T-helper 1 cell (primary cell): ENCODE measurements at regions not wholly inside any gene's neighbourhood (a gene's known extent, or its start where the extent isn't known, plus 50 kb on each side); places are given as distances from the start of the nearest gene placed in this dataset.
"Not testable (repeated sequence)": the region's sequence is repeated elsewhere in the genome, so short reads cannot be mapped to it uniquely, and the experiment has no call there.

Source experiments
- DNase-seq, 5 donors: peaks; one replicate each; pipeline ENCODE4 v3.0.0-alpha.2; 2012 to 2020

DNA sequence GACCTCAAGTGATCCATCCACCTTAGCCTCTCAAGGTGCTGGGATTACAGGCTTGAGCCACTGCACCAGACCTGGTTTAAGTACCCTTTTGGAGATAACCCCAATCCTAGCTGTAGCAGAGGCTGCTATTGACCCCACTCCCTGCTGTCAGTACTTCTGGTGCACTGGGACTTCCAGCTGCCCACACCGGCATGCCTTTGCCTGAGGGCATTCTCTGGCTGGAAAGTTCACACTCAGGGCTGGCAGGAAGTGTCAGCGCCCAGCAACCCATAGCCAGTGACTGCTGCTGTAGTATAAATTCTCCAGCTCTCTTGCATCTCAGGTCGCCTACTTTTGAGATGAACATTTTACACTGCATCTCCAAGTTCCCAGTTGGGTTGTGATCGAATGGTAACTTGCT, 75.3 kb downstream of the UTRN start:
- no peak for DNase-seq

- no peak for DNase-seq
Observed at GRCh38 chr6:144361016-144361415, 75.9 kb downstream of the UTRN start.

GRCh38 chr6:144362042-144363018, 77.2 kb downstream of the UTRN start:
- no peak for DNase-seq

- DNase-seq = no peak
Observed at GRCh38 chr6:144364208-144364720, 79.1 kb downstream of the UTRN start.

- no peak for DNase-seq
Observed at GRCh38 chr6:144364782-144365181, 79.6 kb downstream of the UTRN start.

DNA sequence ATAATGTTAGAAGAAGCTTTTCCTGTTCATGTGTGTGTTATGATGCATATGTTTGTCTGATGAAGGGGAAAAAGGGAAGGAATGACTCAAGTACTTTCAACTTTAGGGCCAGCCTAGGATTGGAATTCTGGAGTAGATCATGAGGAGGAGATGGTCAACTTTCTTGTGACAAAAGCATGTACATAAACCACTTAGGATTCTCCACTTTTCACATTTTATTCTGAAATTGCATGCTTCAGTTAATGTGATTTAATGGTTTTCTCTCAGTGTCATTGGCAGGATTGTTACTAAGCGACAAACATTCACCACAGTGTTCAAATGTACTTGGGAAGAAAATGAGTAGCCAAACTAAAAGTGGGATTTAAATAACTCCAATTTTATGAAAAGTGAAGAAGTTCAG, 80.1 kb downstream of the UTRN start:
- DNase-seq = no peak

GRCh38 chr6:144369696-144370095, 84.6 kb downstream of the UTRN start:
- not testable (repeated sequence) for DNase-seq

GRCh38 chr6:144372116-144372515, 87.0 kb downstream of the UTRN start:
- DNase-seq = no peak

- DNase-seq = no peak
Observed at GRCh38 chr6:144372611-144373594, 87.8 kb downstream of the UTRN start.

DNA sequence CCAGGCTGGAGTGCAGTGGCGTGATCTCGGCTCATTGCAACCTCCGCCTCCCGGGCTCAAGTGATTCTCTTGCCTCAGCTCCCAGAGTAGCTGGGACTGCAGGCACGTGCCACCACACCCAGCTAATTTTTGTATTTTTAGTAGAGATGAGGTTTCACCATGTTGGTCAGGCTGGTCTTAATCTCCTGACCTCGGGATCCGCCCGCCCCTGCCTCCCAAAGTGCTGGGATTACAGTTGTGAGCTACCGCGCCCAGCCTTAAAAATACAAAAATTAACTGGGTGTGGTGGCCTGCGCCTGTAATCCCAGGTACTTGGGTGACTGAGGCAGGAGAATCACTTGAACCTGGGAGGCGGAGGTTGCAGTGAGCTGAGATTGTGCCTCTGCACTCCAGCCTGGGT, 89.4 kb downstream of the UTRN start:
- not testable (repeated sequence) for DNase-seq

GRCh38 chr6:144377586-144378210, 92.6 kb downstream of the UTRN start:
- no peak for DNase-seq

GRCh38 chr6:144378437-144378836, 93.3 kb downstream of the UTRN start:
- DNase-seq = no peak

DNA sequence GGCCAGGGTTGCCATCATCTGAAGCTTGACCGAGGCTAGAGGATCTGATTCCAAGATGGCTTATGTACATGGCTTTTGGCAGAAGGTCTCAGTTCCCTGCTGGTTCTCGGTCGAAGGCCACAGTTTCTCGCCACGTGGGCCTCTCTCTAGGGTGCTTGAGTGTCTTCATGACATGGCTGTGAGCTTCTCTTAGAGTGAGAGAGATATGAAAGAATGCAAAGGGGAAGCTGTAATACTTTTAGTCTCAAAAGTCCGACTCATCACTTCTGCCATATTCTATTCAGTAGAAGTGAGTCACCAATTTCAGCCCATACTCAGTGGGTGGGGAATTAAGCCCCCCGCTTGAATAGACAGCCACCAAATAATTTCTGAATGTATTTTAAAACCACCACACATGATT, 94.2 kb downstream of the UTRN start:
- DNase-seq = no peak

- DNase-seq = not testable (repeated sequence)
Observed at GRCh38 chr6:144381499-144381898, 96.4 kb downstream of the UTRN start.

GRCh38 chr6:144383336-144383735, 98.2 kb downstream of the UTRN start:
- DNase-seq = no peak

DNA sequence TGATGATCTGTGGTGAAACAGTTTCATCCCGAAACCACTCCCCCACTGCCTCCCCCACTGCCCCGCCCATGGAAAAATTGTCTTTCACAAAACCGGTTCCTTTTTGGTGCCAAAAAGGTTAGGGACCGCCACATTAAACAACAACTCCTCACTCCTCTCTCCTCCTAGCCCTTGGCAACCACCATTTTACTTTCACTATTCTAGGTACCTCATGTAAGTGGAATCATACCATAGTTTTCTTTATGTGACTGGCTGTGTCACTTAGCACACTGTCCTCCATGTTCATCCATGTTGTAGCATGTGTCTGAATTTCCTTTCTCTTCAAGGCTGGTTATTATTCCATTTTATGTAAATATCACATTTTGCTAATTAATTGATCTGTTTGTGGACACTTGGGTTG, 99.3 kb downstream of the UTRN start:
- no peak for DNase-seq

- DNase-seq = not testable (repeated sequence)
Observed at GRCh38 chr6:144389474-144389873, 104.3 kb downstream of the UTRN start.

GRCh38 chr6:144390202-144390601, 105.1 kb downstream of the UTRN start:
- DNase-seq = no peak

DNA sequence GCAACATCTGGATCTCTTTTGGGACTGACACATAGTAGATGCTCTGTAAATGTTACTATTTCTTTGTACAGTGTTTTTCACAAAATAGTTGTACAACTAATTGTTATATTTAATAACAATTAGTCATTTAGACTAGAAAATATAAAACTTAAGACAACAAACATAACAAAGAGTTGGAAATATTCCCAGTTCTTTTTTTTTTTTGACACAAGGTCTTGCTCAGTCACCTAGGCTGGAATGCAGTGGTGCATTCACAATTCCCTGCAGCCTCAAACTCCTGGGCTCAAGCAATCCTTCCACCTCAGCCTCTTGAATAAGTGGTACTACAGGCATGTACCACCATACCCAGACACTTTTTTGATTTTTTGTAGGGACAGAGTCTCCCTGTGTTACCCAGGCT, 105.8 kb downstream of the UTRN start:
- no peak for DNase-seq

DNA sequence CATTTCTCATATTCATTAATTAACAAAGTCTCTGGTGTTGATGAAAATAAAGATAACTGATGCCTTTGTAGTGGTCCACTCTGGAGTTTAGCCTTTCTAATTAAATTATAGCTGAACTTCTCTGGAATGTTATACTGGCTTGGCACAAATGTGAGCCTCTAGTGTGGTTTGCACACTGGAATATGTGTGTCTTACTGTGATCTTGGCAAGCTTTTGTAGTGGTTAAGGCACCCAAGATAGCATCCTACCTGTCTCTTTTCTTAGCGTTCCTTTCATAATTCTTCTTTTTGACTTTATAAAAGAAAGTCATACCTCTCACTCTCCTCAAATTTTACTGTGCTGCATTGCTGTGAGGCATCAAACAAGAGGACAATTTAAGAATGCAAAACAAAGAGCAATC, 107.4 kb downstream of the UTRN start:
- DNase-seq = no peak

DNA sequence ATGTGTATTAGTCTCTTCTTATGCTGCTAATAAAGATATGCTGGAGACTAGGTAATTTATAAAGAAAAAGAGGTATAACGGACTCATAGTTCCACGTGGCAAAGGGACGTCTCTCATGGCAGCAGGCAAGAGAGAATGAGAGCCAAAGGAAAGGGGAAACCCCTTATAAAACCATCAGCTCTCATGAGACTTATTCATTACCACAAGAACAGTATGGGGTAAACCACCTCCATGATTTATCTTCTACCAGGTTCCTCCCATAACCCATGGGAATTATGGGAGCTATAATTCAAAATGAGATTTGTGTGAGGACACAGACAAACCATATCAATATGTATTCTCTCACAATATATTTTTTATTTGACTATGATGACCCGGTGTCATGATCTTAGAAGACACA, 109.1 kb downstream of the UTRN start:
- DNase-seq = no peak

GRCh38 chr6:144395014-144395413, 109.9 kb downstream of the UTRN start:
- no peak for DNase-seq

GRCh38 chr6:144395826-144396225, 110.7 kb downstream of the UTRN start:
- DNase-seq = no peak
